ENCODE measurements at regions not wholly inside any gene's neighbourhood (a gene's known extent, or its start where the extent isn't known, plus 50 kb on each side); places are given as distances from the start of the nearest gene placed in this dataset.

DNA sequence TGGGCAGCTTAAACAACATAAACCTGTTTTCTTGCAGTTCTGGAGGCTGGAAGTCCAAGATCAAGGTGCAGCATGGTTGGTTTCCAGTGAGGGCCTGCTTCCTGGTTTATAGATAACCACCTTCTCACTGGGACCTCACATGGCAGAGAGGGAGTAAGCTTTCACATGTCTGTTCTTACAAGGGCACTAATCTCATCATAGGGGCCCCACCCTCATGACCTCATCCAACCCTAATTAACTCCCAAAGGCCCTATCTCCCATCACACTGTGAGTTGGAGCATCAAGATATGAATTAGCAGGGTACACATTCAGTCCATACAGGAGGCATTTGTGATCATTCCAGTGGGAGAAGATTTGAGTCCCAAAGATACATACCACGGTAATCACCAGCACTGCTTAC lies 50.5 kb upstream of the GRIN2A start:
- ChIA-PET POLR2A (no interaction called here), CTCF (no interaction called here)
- ATAC-seq (no peak), DNase-seq (no peak)
- Mint-ChIP-seq H3K9me3 (peaks cover 12% of the 10 kb centered on the region), H3K36me3 (ENCODE audit: low read depth) (no peaks in the 10 kb centered on the region), H3K4me1 (ENCODE audit: low read depth) (no peaks in the 10 kb centered on the region), H3K4me3 (no peak overlapping the region), H3K27me3 (peaks cover 4% of the 10 kb centered on the region), H3K27ac (no peak overlapping the region)
- intact Hi-C loops (cut with micrococcal nuclease): no loop called here
- no peak for TF ChIP-seq CTCF (IDR thresholded peaks at IDR 0.05)

DNA sequence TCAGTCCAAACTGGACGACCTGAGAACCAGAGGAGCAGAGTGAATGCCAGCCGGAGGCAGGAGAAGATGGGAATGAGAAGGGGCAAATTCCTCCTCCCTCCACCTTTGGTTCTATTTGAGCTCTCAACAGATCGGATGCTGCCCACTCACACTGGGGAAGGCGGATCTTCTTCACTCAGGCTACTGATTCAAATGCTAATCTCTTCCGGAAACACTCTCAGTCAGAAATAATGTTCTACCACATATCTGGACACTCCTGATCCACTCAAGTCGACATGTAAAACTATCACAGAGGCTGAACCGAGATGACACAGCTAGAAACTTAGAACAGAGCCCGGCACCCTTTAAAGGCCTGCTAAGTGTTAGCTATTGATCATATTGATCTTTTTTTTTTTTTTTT lies 57.4 kb upstream of the GRIN2A start:
- Mint-ChIP-seq H3K36me3 (ENCODE audit: low read depth) (no peaks in the 10 kb centered on the region), H3K27me3 (peaks cover 6% of the 10 kb centered on the region), H3K9me3 (no peaks in the 10 kb centered on the region), H3K4me3 (no peak overlapping the region), H3K4me1 (ENCODE audit: low read depth) (no peaks in the 10 kb centered on the region), H3K27ac (no peak overlapping the region)
- no peak for TF ChIP-seq CTCF (IDR thresholded peaks at IDR 0.05)
- ChIA-PET POLR2A (no interaction called here), CTCF (no interaction called here)
- intact Hi-C loops (cut with micrococcal nuclease): no loop called here
- DNase-seq (no peak), ATAC-seq (no peak)

DNA sequence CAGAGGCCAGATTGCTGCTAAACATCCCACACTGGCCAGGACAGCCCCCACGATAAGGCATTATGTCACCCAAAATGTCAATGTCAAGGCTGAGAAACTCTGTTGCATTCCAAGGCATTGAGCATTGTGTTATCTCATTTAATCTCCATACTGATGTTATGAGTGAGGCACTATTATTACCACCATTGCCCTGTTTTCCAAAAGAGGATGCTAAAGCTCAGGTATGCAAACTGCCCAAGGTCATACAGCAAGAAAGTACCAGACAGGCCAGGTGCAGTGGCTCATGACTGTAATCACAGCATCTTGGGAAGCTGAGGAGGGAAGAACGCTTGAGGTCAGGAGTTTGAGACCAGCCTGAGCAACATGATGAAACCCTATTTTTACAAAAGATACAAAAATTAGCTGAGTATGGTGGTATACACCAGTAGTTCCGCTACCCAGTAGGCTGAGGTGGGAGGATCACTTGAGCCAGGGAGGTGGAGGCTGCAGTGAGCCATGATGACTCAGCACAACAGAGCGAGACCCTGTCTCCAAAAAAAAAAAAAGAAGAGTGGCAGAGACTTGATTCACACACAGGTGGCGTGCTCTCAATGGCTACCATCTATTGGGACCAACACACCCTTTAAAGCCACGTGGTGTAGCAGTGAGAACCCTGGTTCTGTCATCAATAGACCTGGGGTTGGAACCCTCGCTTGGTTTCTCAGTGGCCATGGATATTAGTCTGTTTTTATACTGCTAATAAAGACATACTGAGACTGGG lies 58.8 kb upstream of the GRIN2A start:
- no peak for ATAC-seq
- H3K27ac Mint-ChIP-seq: no peak overlapping the region
- intact Hi-C loops (cut with micrococcal nuclease): no loop called here
- POLR2A ChIA-PET: no interaction called here
- no peak for TF ChIP-seq CTCF (IDR thresholded peaks at IDR 0.05)
- no peaks in the 10 kb centered on the region for H3K9me3 Mint-ChIP-seq
- peaks cover 6% of the 10 kb centered on the region for H3K27me3 Mint-ChIP-seq
- no peak for DNase-seq
- H3K36me3 Mint-ChIP-seq (ENCODE audit: low read depth): no peaks in the 10 kb centered on the region
- CTCF ChIA-PET: no interaction called here
- H3K4me3 Mint-ChIP-seq: no peak overlapping the region
- H3K4me1 Mint-ChIP-seq (ENCODE audit: low read depth): no peaks in the 10 kb centered on the region

DNA sequence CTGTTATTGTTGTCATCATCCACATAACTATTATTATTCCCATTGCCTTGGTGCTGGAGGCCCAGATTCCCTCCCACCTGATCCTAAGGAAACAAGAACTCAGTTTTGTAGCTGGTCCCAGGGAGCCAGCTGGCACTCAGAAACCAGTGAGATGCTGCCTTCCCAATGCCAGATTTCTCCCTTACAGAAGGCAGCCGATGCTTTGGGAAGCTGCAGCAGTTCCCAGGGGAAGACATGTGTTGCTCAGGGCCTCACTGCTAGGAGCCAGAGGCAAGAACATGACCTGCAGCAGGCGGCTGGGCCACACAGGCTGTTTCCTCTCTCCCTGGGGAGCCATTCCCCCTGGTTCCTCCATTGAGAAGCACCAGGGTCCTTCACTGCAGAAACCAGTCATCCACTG lies 59.9 kb upstream of the GRIN2A start:
- no peak for TF ChIP-seq CTCF (IDR thresholded peaks at IDR 0.05)
- H3K4me1 Mint-ChIP-seq (ENCODE audit: low read depth): no peaks in the 10 kb centered on the region
- no peaks in the 10 kb centered on the region for H3K36me3 Mint-ChIP-seq (ENCODE audit: low read depth)
- no peak for ATAC-seq
- peaks cover 6% of the 10 kb centered on the region for H3K27me3 Mint-ChIP-seq
- no peak overlapping the region for H3K4me3 Mint-ChIP-seq
- intact Hi-C loops (cut with micrococcal nuclease): no loop called here
- no peak overlapping the region for H3K27ac Mint-ChIP-seq
- H3K9me3 Mint-ChIP-seq: no peaks in the 10 kb centered on the region
- POLR2A ChIA-PET: no interaction called here
- no peak for DNase-seq
- CTCF ChIA-PET: no interaction called here

DNA sequence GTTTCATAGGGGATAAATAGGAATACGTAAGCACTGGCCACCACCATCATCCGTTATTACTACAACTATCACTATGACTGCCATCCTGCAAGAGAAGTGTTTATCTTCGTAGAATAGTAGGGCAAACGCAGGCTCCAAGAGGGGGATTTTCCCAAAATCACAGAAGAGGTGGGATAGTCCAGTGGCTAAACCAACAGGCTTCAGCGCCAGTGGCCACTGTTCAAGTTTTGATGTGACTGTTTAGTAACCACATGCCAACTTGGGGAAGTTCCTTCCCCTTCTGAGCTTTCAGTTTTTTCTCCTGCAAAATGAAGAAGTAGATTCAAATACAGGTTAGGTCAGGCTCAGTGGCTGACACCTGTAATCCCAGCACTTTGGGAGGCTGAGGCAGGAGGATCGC lies 60.7 kb upstream of the GRIN2A start:
- no peaks in the 10 kb centered on the region for H3K9me3 Mint-ChIP-seq
- H3K27ac Mint-ChIP-seq: no peak overlapping the region
- CTCF ChIA-PET: no interaction called here
- intact Hi-C loops (cut with micrococcal nuclease): no loop called here
- POLR2A ChIA-PET: no interaction called here
- no peaks in the 10 kb centered on the region for H3K4me1 Mint-ChIP-seq (ENCODE audit: low read depth)
- H3K27me3 Mint-ChIP-seq: peaks cover 6% of the 10 kb centered on the region
- DNase-seq (no peak), ATAC-seq (no peak)
- no peaks in the 10 kb centered on the region for H3K36me3 Mint-ChIP-seq (ENCODE audit: low read depth)
- TF ChIP-seq CTCF (IDR thresholded peaks at IDR 0.05): no peak
- no peak overlapping the region for H3K4me3 Mint-ChIP-seq
